DMS 273 (cell line): ENCODE measurements at regions not wholly inside any gene's neighbourhood (a gene's known extent, or its start where the extent isn't known, plus 50 kb on each side); places are given as distances from the start of the nearest gene placed in this dataset.
"Not testable (repeated sequence)": the region's sequence is repeated elsewhere in the genome, so short reads cannot be mapped to it uniquely, and the experiment has no call there.

Experiments
- DNase-seq: peaks from one replicate; lab custom pipeline; 2025; ENCODE audit not compliant: unreplicated experiment; lab: John Stamatoyannopoulos, UW

- no peak for DNase-seq
Measured at GRCh38 chr14:66008631-66009030, 477.5 kb upstream of the CCDC196 start.

- no peak for DNase-seq
Measured at GRCh38 chr14:66009089-66009488, 477.1 kb upstream of the CCDC196 start.

GRCh38 chr14:66010695-66011094, 475.5 kb upstream of the CCDC196 start:
- no peak for DNase-seq

- DNase-seq, result no peak
Measured at GRCh38 chr14:66011855-66012254, 474.3 kb upstream of the CCDC196 start.

GRCh38 chr14:66013607-66014006, 472.6 kb upstream of the CCDC196 start:
- DNase-seq, result not testable (repeated sequence)

GRCh38 chr14:66015071-66015780, 470.9 kb upstream of the CCDC196 start:
- peak; percentile 84 for DNase-seq

GRCh38 chr14:66017927-66018326, 468.2 kb upstream of the CCDC196 start:
- DNase-seq, result peak; percentile 45

GRCh38 chr14:66022526-66022925, 463.6 kb upstream of the CCDC196 start:
- DNase-seq, result peak; percentile 22

GRCh38 chr14:66025779-66026178, 460.4 kb upstream of the CCDC196 start:
- no peak for DNase-seq

- DNase-seq, result not testable (repeated sequence)
Measured at GRCh38 chr14:66031981-66032380, 454.2 kb upstream of the CCDC196 start.

GRCh38 chr14:66032800-66033199, 453.4 kb upstream of the CCDC196 start:
- no peak for DNase-seq

- DNase-seq, result no peak
Measured at GRCh38 chr14:66036547-66036946, 449.6 kb upstream of the CCDC196 start.

GRCh38 chr14:66037361-66037760, 448.8 kb upstream of the CCDC196 start:
- no peak for DNase-seq

- no peak for DNase-seq
Measured at GRCh38 chr14:66038212-66038611, 448.0 kb upstream of the CCDC196 start.

GRCh38 chr14:66038618-66039017, 447.6 kb upstream of the CCDC196 start:
- no peak for DNase-seq

- DNase-seq, result no peak
Measured at GRCh38 chr14:66039495-66039894, 446.7 kb upstream of the CCDC196 start.

GRCh38 chr14:66041582-66041981, 444.6 kb upstream of the CCDC196 start:
- DNase-seq, result no peak

- no peak for DNase-seq
Measured at GRCh38 chr14:66043921-66044320, 442.2 kb upstream of the CCDC196 start.

- DNase-seq, result no peak
Measured at GRCh38 chr14:66045572-66046021, 440.6 kb upstream of the CCDC196 start.

- no peak for DNase-seq
Measured at GRCh38 chr14:66046035-66046434, 440.1 kb upstream of the CCDC196 start.

- DNase-seq, result no peak
Measured at GRCh38 chr14:66046591-66046990, 439.6 kb upstream of the CCDC196 start.

GRCh38 chr14:66056268-66056907, 429.8 kb upstream of the CCDC196 start:
- no peak for DNase-seq
